ENCODE measurements at regions not wholly inside any gene's neighbourhood (a gene's known extent, or its start where the extent isn't known, plus 50 kb on each side); places are given as distances from the start of the nearest gene placed in this dataset.

GRCh38 chr5:115738830-115739229 lies 77.6 kb downstream of the CDO1 start:
- no peak overlapping the region for H2AFZ ChIP-seq (ENCODE audit: insufficient read depth, low read depth, low read length, poor library complexity, severe bottlenecking)
- Mint-ChIP-seq H3K4me1 (peaks cover 25% of the 10 kb centered on the region), H3K4me3 (no peak overlapping the region), H3K27me3 (peaks cover 9% of the 10 kb centered on the region), H3K27ac (no peak overlapping the region), H3K9me3 (ENCODE audit: insufficient read depth) (peaks cover 5% of the 10 kb centered on the region)
- H3K4me2 ChIP-seq (replicated peaks; ENCODE audit: low read depth, low read length, poor library complexity, severe bottlenecking): no peak overlapping the region
- ChIA-PET CTCF (no interaction called here), POLR2A (no interaction called here)
- no peak overlapping the region for H3K4me3 ChIP-seq (ENCODE audit: control extremely low read depth in 1 of 5, extremely low read depth in 1 of 5, insufficient read depth in 1 of 5, low read depth in 2 of 5, low read length in 4 of 5)
- DNase-seq: no peak
- H3K4me1 ChIP-seq (ENCODE audit: control insufficient read depth in 2 of 2, insufficient read depth in 2 of 2, low read length in 2 of 2): peaks cover 12 to 22% of the 10 kb centered on the region in 2 donors
- ATAC-seq (ENCODE audit: low read depth): no peak
- H3K79me2 ChIP-seq (ENCODE audit: control insufficient read depth, insufficient read depth, low read length): no peaks in the 10 kb centered on the region
- intact Hi-C loops (cut with micrococcal nuclease): no loop called here
- H3K9me3 ChIP-seq (ENCODE audit: control extremely low read depth in 1 of 3, control insufficient read depth in 2 of 3, insufficient read depth in 1 of 3, low read length in 2 of 3): no peaks in the 10 kb centered on the region
- TF ChIP-seq EZH2 (IDR thresholded peaks at IDR 0.05; ENCODE audit: borderline replicate concordance, insufficient read depth, low read depth, low read length, poor library complexity, severe bottlenecking): no peak
- no peak for TF ChIP-seq CTCF (IDR thresholded peaks at IDR 0.05)
- H3K27me3 ChIP-seq (replicated peaks in 1 of 4; ENCODE audit: control extremely low read depth in 1 of 4, control insufficient read depth in 3 of 4, insufficient read depth in 4 of 4, low read length in 3 of 4): no peaks in the 10 kb centered on the region
- H3K9ac ChIP-seq (ENCODE audit: low read length): no peak overlapping the region
- H4K20me1 ChIP-seq (ENCODE audit: control insufficient read depth, insufficient read depth, low read length, poor library complexity, severe bottlenecking): no peaks in the 10 kb centered on the region
- H3K36me3 ChIP-seq (replicated peaks in 1 of 2; ENCODE audit: control extremely low read depth in 1 of 2, control insufficient read depth in 1 of 2, extremely low read depth in 1 of 2, insufficient read depth in 2 of 2, low read length in 1 of 2): no peaks in the 10 kb centered on the region
- no peak overlapping the region for H3K27ac ChIP-seq (ENCODE audit: low read length in 2 of 2)
- WGBS (ENCODE audit: insufficient coverage): no CpG with 5 or more reads among the region's 1 CpG

- TF ChIP-seq EZH2 (IDR thresholded peaks at IDR 0.05; ENCODE audit: borderline replicate concordance, insufficient read depth, low read depth, low read length, poor library complexity, severe bottlenecking) (no peak), CTCF (IDR thresholded peaks at IDR 0.05) (no peak)
- Histone ChIP-seq H3K27me3 (replicated peaks in 1 of 4; ENCODE audit: control extremely low read depth in 1 of 4, control insufficient read depth in 3 of 4, insufficient read depth in 4 of 4, low read length in 3 of 4) (no peaks in the 10 kb centered on the region), H3K4me3 (ENCODE audit: control extremely low read depth in 1 of 5, extremely low read depth in 1 of 5, insufficient read depth in 1 of 5, low read depth in 2 of 5, low read length in 4 of 5) (no peak overlapping the region), H3K9ac (ENCODE audit: low read length) (no peak overlapping the region), H3K4me1 (ENCODE audit: control insufficient read depth in 2 of 2, insufficient read depth in 2 of 2, low read length in 2 of 2) (peaks cover 12 to 29% of the 10 kb centered on the region in 2 donors), H3K9me3 (ENCODE audit: control extremely low read depth in 1 of 3, control insufficient read depth in 2 of 3, insufficient read depth in 1 of 3, low read length in 2 of 3) (no peaks in the 10 kb centered on the region), H3K79me2 (ENCODE audit: control insufficient read depth, insufficient read depth, low read length) (no peaks in the 10 kb centered on the region), H3K36me3 (replicated peaks in 1 of 2; ENCODE audit: control extremely low read depth in 1 of 2, control insufficient read depth in 1 of 2, extremely low read depth in 1 of 2, insufficient read depth in 2 of 2, low read length in 1 of 2) (no peaks in the 10 kb centered on the region), H3K27ac (ENCODE audit: low read length in 2 of 2) (no peak overlapping the region), H3K4me2 (replicated peaks; ENCODE audit: low read depth, low read length, poor library complexity, severe bottlenecking) (no peak overlapping the region), H2AFZ (ENCODE audit: insufficient read depth, low read depth, low read length, poor library complexity, severe bottlenecking) (no peak overlapping the region), H4K20me1 (ENCODE audit: control insufficient read depth, insufficient read depth, low read length, poor library complexity, severe bottlenecking) (no peaks in the 10 kb centered on the region)
- H3K27ac Mint-ChIP-seq: no peak overlapping the region
- no peak for ATAC-seq (ENCODE audit: low read depth)
- intact Hi-C loops (cut with micrococcal nuclease): no loop called here
- ChIA-PET POLR2A (no interaction called here), CTCF (no interaction called here)
- H3K4me3 Mint-ChIP-seq: no peak overlapping the region
- peaks cover 9% of the 10 kb centered on the region for H3K27me3 Mint-ChIP-seq
- WGBS (ENCODE audit: insufficient coverage): 80% methylated on average over 1 of the region's 1 CpG
- no peak for DNase-seq
- H3K4me1 Mint-ChIP-seq: peaks cover 34% of the 10 kb centered on the region
- H3K9me3 Mint-ChIP-seq (ENCODE audit: insufficient read depth): peaks cover 5% of the 10 kb centered on the region
Measured at GRCh38 chr5:115737452-115737851, 79.0 kb downstream of the CDO1 start.
